SU-DHL-6 (cell line): ENCODE measurements at regions not wholly inside any gene's neighbourhood (a gene's known extent, or its start where the extent isn't known, plus 50 kb on each side); places are given as distances from the start of the nearest gene placed in this dataset.
"Not testable (repeated sequence)": the region's sequence is repeated elsewhere in the genome, so short reads cannot be mapped to it uniquely, and the experiment has no call there.

Experiments
- EZH2phosphoT487 ChIP-seq: fragments of 200-600 bp; sonication (generic), shearing (Covaris generic); conservative IDR thresholded peaks from 2 replicates; pipeline ENCODE4 v1.6.1; 2018; ENCODE audit warnings: mild to moderate bottlenecking, antibody characterized with exemption, low read length, moderate library complexity, mixed read lengths
- TF ChIP-seq, protein P1 (sequence below): fragments of 200-600 bp; sonication (generic); IDR thresholded peaks from one replicate; pipeline ENCODE4 v1.5.1; 2017; ENCODE audit warnings: antibody characterized with exemption, mild to moderate bottlenecking, low read length, moderate library complexity; ENCODE audit not compliant: insufficient read depth, poor library complexity, severe bottlenecking

DNA sequence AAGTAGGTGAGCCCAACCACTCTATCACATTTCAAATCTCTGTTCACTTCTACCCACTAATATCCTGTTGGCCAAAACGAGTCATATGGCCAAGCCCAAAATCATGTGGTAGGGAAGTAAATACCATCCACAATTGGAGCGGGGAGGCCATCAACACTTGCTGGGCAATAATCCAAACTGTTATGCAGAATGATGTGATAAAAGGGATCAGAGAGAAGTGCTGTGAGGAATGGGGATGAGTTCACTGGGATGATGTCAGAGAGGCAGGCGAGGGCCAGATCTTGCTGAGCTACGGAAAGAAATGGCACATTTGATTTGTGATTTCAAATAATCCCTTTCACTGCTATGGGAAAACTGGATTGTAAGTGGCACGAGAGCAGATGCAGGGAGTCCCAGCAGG lies 188.4 kb downstream of the NPIPA8 start:
- TF ChIP-seq, protein P1, sequence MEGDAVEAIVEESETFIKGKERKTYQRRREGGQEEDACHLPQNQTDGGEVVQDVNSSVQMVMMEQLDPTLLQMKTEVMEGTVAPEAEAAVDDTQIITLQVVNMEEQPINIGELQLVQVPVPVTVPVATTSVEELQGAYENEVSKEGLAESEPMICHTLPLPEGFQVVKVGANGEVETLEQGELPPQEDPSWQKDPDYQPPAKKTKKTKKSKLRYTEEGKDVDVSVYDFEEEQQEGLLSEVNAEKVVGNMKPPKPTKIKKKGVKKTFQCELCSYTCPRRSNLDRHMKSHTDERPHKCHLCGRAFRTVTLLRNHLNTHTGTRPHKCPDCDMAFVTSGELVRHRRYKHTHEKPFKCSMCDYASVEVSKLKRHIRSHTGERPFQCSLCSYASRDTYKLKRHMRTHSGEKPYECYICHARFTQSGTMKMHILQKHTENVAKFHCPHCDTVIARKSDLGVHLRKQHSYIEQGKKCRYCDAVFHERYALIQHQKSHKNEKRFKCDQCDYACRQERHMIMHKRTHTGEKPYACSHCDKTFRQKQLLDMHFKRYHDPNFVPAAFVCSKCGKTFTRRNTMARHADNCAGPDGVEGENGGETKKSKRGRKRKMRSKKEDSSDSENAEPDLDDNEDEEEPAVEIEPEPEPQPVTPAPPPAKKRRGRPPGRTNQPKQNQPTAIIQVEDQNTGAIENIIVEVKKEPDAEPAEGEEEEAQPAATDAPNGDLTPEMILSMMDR: not testable (repeated sequence)
- TF ChIP-seq EZH2phosphoT487: not testable (repeated sequence)
